Loucy (cell line): ENCODE measurements at regions not wholly inside any gene's neighbourhood (a gene's known extent, or its start where the extent isn't known, plus 50 kb on each side); places are given as distances from the start of the nearest gene placed in this dataset.

ENCODE experiments used
- H2AFZ ChIP-seq: fragments of 200-600 bp; sonication (generic); 2 replicates; pipeline ENCODE4 v1.6.0; 2016; ENCODE audit warnings: antibody characterized with exemption, mild to moderate bottlenecking, low read length, moderate library complexity
- H3F3A ChIP-seq: fragments of 200-600 bp; 2 replicates; pipeline ENCODE4 v1.6.0; 2016; ENCODE audit warnings: antibody characterized with exemption, low read depth, mild to moderate bottlenecking
- H3K27me3 ChIP-seq: fragments of 200-600 bp; sonication (generic); 2 replicates; pipeline ENCODE4 v1.6.1; 2014; ENCODE audit warnings: low read length, mild to moderate bottlenecking; ENCODE audit not compliant: insufficient read depth, poor library complexity, severe bottlenecking
- H3K36me3 ChIP-seq: fragments of 200-600 bp; sonication (generic); 2 replicates; pipeline ENCODE4 v1.6.1; 2016; ENCODE audit warnings: low read length; ENCODE audit not compliant: insufficient read depth
- H3K4me1 ChIP-seq: fragments of 200-600 bp; sonication (generic); 2 replicates; pipeline ENCODE4 v1.5.1; 2014; ENCODE audit warnings: low read length, mild to moderate bottlenecking; ENCODE audit not compliant: insufficient read depth, poor library complexity, severe bottlenecking
- H3K4me2 ChIP-seq: fragments of 200-600 bp; sonication (generic); 2 replicates; pipeline ENCODE4 v1.6.0; 2014; ENCODE audit warnings: antibody characterized with exemption, low read length, low read depth, mild to moderate bottlenecking; ENCODE audit not compliant: poor library complexity, severe bottlenecking
- H3K4me3 ChIP-seq: fragments of 200-600 bp; sonication (generic); 2 replicates; pipeline ENCODE4 v1.5.1; 2014; ENCODE audit warnings: low read length, mild to moderate bottlenecking, mixed read lengths; ENCODE audit not compliant: poor library complexity, severe bottlenecking
- H3K79me2 ChIP-seq: fragments of 200-600 bp; sonication (generic); 2 replicates; pipeline ENCODE4 v1.6.1; 2014; ENCODE audit warnings: low read length; ENCODE audit not compliant: insufficient read depth
- H3K9ac ChIP-seq: fragments of 200-600 bp; sonication (generic); 2 replicates; pipeline ENCODE4 v1.6.0; 2014; ENCODE audit warnings: mild to moderate bottlenecking, low read depth, low read length, moderate library complexity; ENCODE audit not compliant: poor library complexity, severe bottlenecking
- H3K9me2 ChIP-seq: fragments of 200-600 bp; sonication (generic); replicated peaks from 2 replicates; pipeline ENCODE4 v1.6.1; 2016; ENCODE audit warnings: low read depth, low read length, mixed read lengths
- H3K9me3 ChIP-seq: fragments of 200-600 bp; sonication (generic); 2 replicates; pipeline ENCODE4 v1.6.1; 2014; ENCODE audit warnings: mild to moderate bottlenecking, antibody characterized with exemption, low read length, low read depth; ENCODE audit not compliant: insufficient read depth
- H4K20me1 ChIP-seq: fragments of 200-600 bp; sonication (generic); 2 replicates; pipeline ENCODE4 v1.6.0; 2014; ENCODE audit warnings: antibody characterized with exemption, low read length, mild to moderate bottlenecking; ENCODE audit not compliant: insufficient read depth, poor library complexity, severe bottlenecking
- EZH2phosphoT487 ChIP-seq: fragments of 200-600 bp; IDR thresholded peaks from 2 replicates; pipeline ENCODE4 v1.6.1; 2018; ENCODE audit warnings: antibody characterized with exemption, mild to moderate bottlenecking, moderate library complexity, borderline replicate concordance
- TF ChIP-seq, protein P1 (sequence below): fragments of 200-600 bp; sonication (generic); conservative IDR thresholded peaks from 2 replicates; pipeline ENCODE4 v1.5.1; 2014; ENCODE audit warnings: mild to moderate bottlenecking, antibody characterized with exemption, low read length

- Histone ChIP-seq H3K9me3 (no peaks in the 10 kb centered on the region), H4K20me1 (no peaks in the 10 kb centered on the region), H3K9ac (no peak overlapping the region), H3K27me3 (no peaks in the 10 kb centered on the region), H2AFZ (no peak overlapping the region), H3F3A (no peaks in the 10 kb centered on the region), H3K79me2 (no peaks in the 10 kb centered on the region), H3K4me3 (no peak overlapping the region), H3K4me2 (no peak overlapping the region), H3K4me1 (no peaks in the 10 kb centered on the region), H3K36me3 (no peaks in the 10 kb centered on the region), H3K9me2 (no peaks in the 10 kb centered on the region)
- no peak for TF ChIP-seq EZH2phosphoT487
- TF ChIP-seq, protein P1, sequence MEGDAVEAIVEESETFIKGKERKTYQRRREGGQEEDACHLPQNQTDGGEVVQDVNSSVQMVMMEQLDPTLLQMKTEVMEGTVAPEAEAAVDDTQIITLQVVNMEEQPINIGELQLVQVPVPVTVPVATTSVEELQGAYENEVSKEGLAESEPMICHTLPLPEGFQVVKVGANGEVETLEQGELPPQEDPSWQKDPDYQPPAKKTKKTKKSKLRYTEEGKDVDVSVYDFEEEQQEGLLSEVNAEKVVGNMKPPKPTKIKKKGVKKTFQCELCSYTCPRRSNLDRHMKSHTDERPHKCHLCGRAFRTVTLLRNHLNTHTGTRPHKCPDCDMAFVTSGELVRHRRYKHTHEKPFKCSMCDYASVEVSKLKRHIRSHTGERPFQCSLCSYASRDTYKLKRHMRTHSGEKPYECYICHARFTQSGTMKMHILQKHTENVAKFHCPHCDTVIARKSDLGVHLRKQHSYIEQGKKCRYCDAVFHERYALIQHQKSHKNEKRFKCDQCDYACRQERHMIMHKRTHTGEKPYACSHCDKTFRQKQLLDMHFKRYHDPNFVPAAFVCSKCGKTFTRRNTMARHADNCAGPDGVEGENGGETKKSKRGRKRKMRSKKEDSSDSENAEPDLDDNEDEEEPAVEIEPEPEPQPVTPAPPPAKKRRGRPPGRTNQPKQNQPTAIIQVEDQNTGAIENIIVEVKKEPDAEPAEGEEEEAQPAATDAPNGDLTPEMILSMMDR: no peak
Measured at GRCh38 chr2:184336688-184337087, 261.6 kb upstream of the ZNF804A start.

DNA sequence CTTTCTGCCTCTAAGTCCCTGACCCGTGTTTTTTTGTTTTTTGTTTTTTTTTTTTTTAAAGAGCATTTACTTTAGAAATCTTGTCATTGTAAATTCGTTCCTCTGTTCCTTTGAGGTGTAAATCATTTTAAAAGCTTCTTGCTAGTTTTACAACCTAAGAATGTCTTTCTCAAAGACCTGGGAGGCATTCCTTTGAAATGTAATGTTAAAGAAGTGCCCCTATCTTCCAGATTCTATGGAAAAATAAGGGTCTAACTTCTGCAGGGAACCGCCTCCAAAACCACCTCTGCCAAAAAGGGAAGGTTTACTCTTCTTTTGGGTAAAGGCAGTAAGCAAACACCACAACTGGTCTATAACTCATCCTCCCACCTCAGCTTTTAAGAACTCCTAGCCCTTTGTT, 259.6 kb upstream of the ZNF804A start:
- Histone ChIP-seq H3K9me3 (no peaks in the 10 kb centered on the region), H3K79me2 (no peaks in the 10 kb centered on the region), H3K4me3 (no peak overlapping the region), H3K9me2 (no peaks in the 10 kb centered on the region), H3K4me2 (no peak overlapping the region), H2AFZ (no peak overlapping the region), H3F3A (no peaks in the 10 kb centered on the region), H3K4me1 (no peaks in the 10 kb centered on the region), H3K36me3 (no peaks in the 10 kb centered on the region), H4K20me1 (no peaks in the 10 kb centered on the region), H3K9ac (no peak overlapping the region), H3K27me3 (no peaks in the 10 kb centered on the region)
- TF ChIP-seq, protein P1: no peak
- no peak for TF ChIP-seq EZH2phosphoT487

- no peaks in the 10 kb centered on the region for H3K36me3 ChIP-seq
- H3K9ac ChIP-seq: no peak overlapping the region
- no peaks in the 10 kb centered on the region for H3K9me3 ChIP-seq
- no peaks in the 10 kb centered on the region for H3K79me2 ChIP-seq
- no peaks in the 10 kb centered on the region for H4K20me1 ChIP-seq
- H3K27me3 ChIP-seq: no peaks in the 10 kb centered on the region
- H3K4me1 ChIP-seq: no peaks in the 10 kb centered on the region
- H2AFZ ChIP-seq: no peak overlapping the region
- H3K4me2 ChIP-seq: no peak overlapping the region
- TF ChIP-seq, protein P1: no peak
- no peak for TF ChIP-seq EZH2phosphoT487
- H3K4me3 ChIP-seq: no peak overlapping the region
- H3K9me2 ChIP-seq: no peaks in the 10 kb centered on the region
- no peaks in the 10 kb centered on the region for H3F3A ChIP-seq
Measured at GRCh38 chr2:184339966-184340365, 258.4 kb upstream of the ZNF804A start.
